LNCAP (cell line): ENCODE measurements at regions not wholly inside any gene's neighbourhood (a gene's known extent, or its start where the extent isn't known, plus 50 kb on each side); places are given as distances from the start of the nearest gene placed in this dataset.

Experiments
- CTCF ChIP-seq: fragments of 450-650 bp; IDR thresholded peaks from 2 replicates; pipeline ENCODE4 v1.5.1; 2017; ENCODE audit warnings: mild to moderate bottlenecking

GRCh38 chrX:41031256-41031967, 53.8 kb upstream of the USP9X start:
- TF ChIP-seq CTCF, result no peak

- TF ChIP-seq CTCF, result no peak
Observed at GRCh38 chrX:41033299-41033698, 51.9 kb upstream of the USP9X start.
